ENCODE measurements at regions not wholly inside any gene's neighbourhood (a gene's known extent, or its start where the extent isn't known, plus 50 kb on each side); places are given as distances from the start of the nearest gene placed in this dataset.

GRCh38 chr6:125562156-125562555 lies 187.3 kb upstream of the HEY2 start:
- TF ChIP-seq ZNF274 (IDR thresholded peaks at IDR 0.05; ENCODE audit: low read depth, low read length) (no peak), SUZ12 (IDR thresholded peaks at IDR 0.05; ENCODE audit: extremely low read depth, insufficient read depth, insufficient read length) (no peak)

Measured in NT2/D1 (cell line).